Loucy (cell line): ENCODE measurements at regions not wholly inside any gene's neighbourhood (a gene's known extent, or its start where the extent isn't known, plus 50 kb on each side); places are given as distances from the start of the nearest gene placed in this dataset.

Experiments used
- H2AFZ ChIP-seq: fragments of 200-600 bp; sonication (generic); 2 replicates; pipeline ENCODE4 v1.6.0; 2016; ENCODE audit warnings: antibody characterized with exemption, mild to moderate bottlenecking, low read length, moderate library complexity
- H3F3A ChIP-seq: fragments of 200-600 bp; 2 replicates; pipeline ENCODE4 v1.6.0; 2016; ENCODE audit warnings: antibody characterized with exemption, low read depth, mild to moderate bottlenecking
- H3K27me3 ChIP-seq: fragments of 200-600 bp; sonication (generic); 2 replicates; pipeline ENCODE4 v1.6.1; 2014; ENCODE audit warnings: low read length, mild to moderate bottlenecking; ENCODE audit not compliant: insufficient read depth, poor library complexity, severe bottlenecking
- H3K36me3 ChIP-seq: fragments of 200-600 bp; sonication (generic); 2 replicates; pipeline ENCODE4 v1.6.1; 2016; ENCODE audit warnings: low read length; ENCODE audit not compliant: insufficient read depth
- H3K4me1 ChIP-seq: fragments of 200-600 bp; sonication (generic); 2 replicates; pipeline ENCODE4 v1.5.1; 2014; ENCODE audit warnings: low read length, mild to moderate bottlenecking; ENCODE audit not compliant: insufficient read depth, poor library complexity, severe bottlenecking
- H3K4me2 ChIP-seq: fragments of 200-600 bp; sonication (generic); 2 replicates; pipeline ENCODE4 v1.6.0; 2014; ENCODE audit warnings: antibody characterized with exemption, low read length, low read depth, mild to moderate bottlenecking; ENCODE audit not compliant: poor library complexity, severe bottlenecking
- H3K4me3 ChIP-seq: fragments of 200-600 bp; sonication (generic); 2 replicates; pipeline ENCODE4 v1.5.1; 2014; ENCODE audit warnings: low read length, mild to moderate bottlenecking, mixed read lengths; ENCODE audit not compliant: poor library complexity, severe bottlenecking
- H3K79me2 ChIP-seq: fragments of 200-600 bp; sonication (generic); 2 replicates; pipeline ENCODE4 v1.6.1; 2014; ENCODE audit warnings: low read length; ENCODE audit not compliant: insufficient read depth
- H3K9ac ChIP-seq: fragments of 200-600 bp; sonication (generic); 2 replicates; pipeline ENCODE4 v1.6.0; 2014; ENCODE audit warnings: mild to moderate bottlenecking, low read depth, low read length, moderate library complexity; ENCODE audit not compliant: poor library complexity, severe bottlenecking
- H3K9me2 ChIP-seq: fragments of 200-600 bp; sonication (generic); replicated peaks from 2 replicates; pipeline ENCODE4 v1.6.1; 2016; ENCODE audit warnings: low read depth, low read length, mixed read lengths
- H3K9me3 ChIP-seq: fragments of 200-600 bp; sonication (generic); 2 replicates; pipeline ENCODE4 v1.6.1; 2014; ENCODE audit warnings: mild to moderate bottlenecking, antibody characterized with exemption, low read length, low read depth; ENCODE audit not compliant: insufficient read depth
- H4K20me1 ChIP-seq: fragments of 200-600 bp; sonication (generic); 2 replicates; pipeline ENCODE4 v1.6.0; 2014; ENCODE audit warnings: antibody characterized with exemption, low read length, mild to moderate bottlenecking; ENCODE audit not compliant: insufficient read depth, poor library complexity, severe bottlenecking
- EZH2phosphoT487 ChIP-seq: fragments of 200-600 bp; IDR thresholded peaks from 2 replicates; pipeline ENCODE4 v1.6.1; 2018; ENCODE audit warnings: antibody characterized with exemption, mild to moderate bottlenecking, moderate library complexity, borderline replicate concordance
- TF ChIP-seq, protein P1 (sequence below): fragments of 200-600 bp; sonication (generic); conservative IDR thresholded peaks from 2 replicates; pipeline ENCODE4 v1.5.1; 2014; ENCODE audit warnings: mild to moderate bottlenecking, antibody characterized with exemption, low read length

- Histone ChIP-seq H4K20me1 (no peaks in the 10 kb centered on the region), H3K36me3 (no peaks in the 10 kb centered on the region), H3K27me3 (no peaks in the 10 kb centered on the region), H3F3A (no peaks in the 10 kb centered on the region), H3K9me3 (no peaks in the 10 kb centered on the region), H3K4me1 (no peaks in the 10 kb centered on the region), H3K79me2 (no peaks in the 10 kb centered on the region), H3K9ac (no peak overlapping the region), H3K4me3 (no peak overlapping the region), H3K9me2 (no peaks in the 10 kb centered on the region), H3K4me2 (no peak overlapping the region), H2AFZ (no peak overlapping the region)
- no peak for TF ChIP-seq EZH2phosphoT487
- TF ChIP-seq, protein P1, sequence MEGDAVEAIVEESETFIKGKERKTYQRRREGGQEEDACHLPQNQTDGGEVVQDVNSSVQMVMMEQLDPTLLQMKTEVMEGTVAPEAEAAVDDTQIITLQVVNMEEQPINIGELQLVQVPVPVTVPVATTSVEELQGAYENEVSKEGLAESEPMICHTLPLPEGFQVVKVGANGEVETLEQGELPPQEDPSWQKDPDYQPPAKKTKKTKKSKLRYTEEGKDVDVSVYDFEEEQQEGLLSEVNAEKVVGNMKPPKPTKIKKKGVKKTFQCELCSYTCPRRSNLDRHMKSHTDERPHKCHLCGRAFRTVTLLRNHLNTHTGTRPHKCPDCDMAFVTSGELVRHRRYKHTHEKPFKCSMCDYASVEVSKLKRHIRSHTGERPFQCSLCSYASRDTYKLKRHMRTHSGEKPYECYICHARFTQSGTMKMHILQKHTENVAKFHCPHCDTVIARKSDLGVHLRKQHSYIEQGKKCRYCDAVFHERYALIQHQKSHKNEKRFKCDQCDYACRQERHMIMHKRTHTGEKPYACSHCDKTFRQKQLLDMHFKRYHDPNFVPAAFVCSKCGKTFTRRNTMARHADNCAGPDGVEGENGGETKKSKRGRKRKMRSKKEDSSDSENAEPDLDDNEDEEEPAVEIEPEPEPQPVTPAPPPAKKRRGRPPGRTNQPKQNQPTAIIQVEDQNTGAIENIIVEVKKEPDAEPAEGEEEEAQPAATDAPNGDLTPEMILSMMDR = no peak
These were observed 100.8 kb upstream of the CMC1 start for GRCh38 chr3:28140664-28141063.

DNA sequence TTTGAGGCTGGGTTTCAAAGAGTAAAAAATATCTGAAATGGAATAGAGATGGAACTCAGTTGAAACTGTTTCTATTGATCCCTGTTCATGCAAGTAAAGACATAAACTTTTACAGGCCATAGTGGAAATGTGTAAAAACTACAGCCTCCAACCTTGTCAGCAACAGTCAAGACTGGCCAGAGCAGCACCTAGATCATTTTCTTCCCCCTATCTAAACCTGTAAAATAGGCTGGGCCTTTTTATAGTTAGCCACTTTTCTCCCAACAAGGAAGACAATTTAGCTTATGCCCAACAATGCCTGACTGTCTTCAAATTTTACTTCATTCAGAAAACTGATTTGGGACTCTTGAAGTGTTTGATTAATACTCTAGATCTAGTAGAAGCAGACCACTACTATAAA lies 91.5 kb upstream of the CMC1 start:
- no peaks in the 10 kb centered on the region for H3K4me1 ChIP-seq
- peak overlapping the region; percentile 40; the same call in 1 of the 2 replicates for H2AFZ ChIP-seq
- TF ChIP-seq EZH2phosphoT487 = no peak
- TF ChIP-seq, protein P1 = no peak
- no peaks in the 10 kb centered on the region for H3K79me2 ChIP-seq
- H3K36me3 ChIP-seq = no peaks in the 10 kb centered on the region
- no peak overlapping the region for H3K9ac ChIP-seq
- H3K9me2 ChIP-seq = no peaks in the 10 kb centered on the region
- no peaks in the 10 kb centered on the region for H3K27me3 ChIP-seq
- no peaks in the 10 kb centered on the region for H3K9me3 ChIP-seq
- no peaks in the 10 kb centered on the region for H4K20me1 ChIP-seq
- no peak overlapping the region for H3K4me2 ChIP-seq
- no peak overlapping the region for H3K4me3 ChIP-seq
- H3F3A ChIP-seq = no peaks in the 10 kb centered on the region

DNA sequence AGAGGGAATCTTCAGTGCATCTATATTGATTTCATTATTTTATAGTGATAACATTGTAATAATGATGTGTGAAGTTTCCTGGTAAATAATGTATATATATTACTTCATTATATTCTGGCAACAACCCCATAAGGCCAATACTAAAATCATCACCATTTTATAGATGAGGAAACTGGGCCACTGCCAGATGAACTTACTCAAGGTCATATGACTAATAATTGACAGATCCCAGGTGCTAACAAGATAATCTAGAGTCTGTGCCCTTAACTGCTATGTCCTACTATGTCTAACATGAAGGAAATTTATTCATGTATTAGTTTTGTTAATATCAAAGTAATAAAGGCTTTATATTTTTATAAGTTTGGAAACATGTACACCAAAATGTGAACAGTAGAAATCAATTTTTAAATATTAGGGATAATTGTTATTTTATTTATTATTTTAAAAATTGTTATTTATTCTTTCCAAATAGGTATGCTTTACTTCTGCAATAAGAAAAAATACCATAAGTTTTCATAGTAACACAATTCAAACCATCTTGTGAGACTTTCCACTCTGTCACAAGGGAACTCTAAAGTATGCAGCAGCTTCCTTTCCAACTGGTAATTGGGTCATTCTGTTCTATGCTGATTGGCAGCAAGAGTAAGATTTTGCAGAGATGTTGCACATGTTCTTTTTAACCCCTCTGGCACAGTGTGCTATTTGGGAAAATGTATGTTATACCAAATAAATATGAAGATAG lies 90.8 kb upstream of the CMC1 start:
- no peaks in the 10 kb centered on the region for H3K27me3 ChIP-seq
- no peaks in the 10 kb centered on the region for H3K9me2 ChIP-seq
- TF ChIP-seq EZH2phosphoT487 = no peak
- TF ChIP-seq, protein P1 = no peak
- no peaks in the 10 kb centered on the region for H4K20me1 ChIP-seq
- peak overlapping the region; percentile 41; the same call in 1 of the 2 replicates for H2AFZ ChIP-seq
- no peak overlapping the region for H3K9ac ChIP-seq
- no peak overlapping the region for H3K4me2 ChIP-seq
- no peaks in the 10 kb centered on the region for H3K36me3 ChIP-seq
- no peaks in the 10 kb centered on the region for H3K9me3 ChIP-seq
- no peak overlapping the region for H3K4me3 ChIP-seq
- H3K79me2 ChIP-seq = no peaks in the 10 kb centered on the region
- H3F3A ChIP-seq = no peaks in the 10 kb centered on the region
- no peaks in the 10 kb centered on the region for H3K4me1 ChIP-seq
